ENCODE measurements at regions not wholly inside any gene's neighbourhood (a gene's known extent, or its start where the extent isn't known, plus 50 kb on each side); places are given as distances from the start of the nearest gene placed in this dataset.

GRCh38 chr5:74085186-74085585 lies 459.2 kb downstream of the ARHGEF28 start:
- ChIA-PET CTCF (interaction anchor here (0.6 to 1.2 kb wide), 3 partner anchors 13 to 98 kb away, joined by 5 read pairs; no protein-coding TSS in a partner anchor), POLR2A (no interaction called here)
- no peak for DNase-seq (ENCODE audit: low read depth, low spot score)
- no peak overlapping the region for H3K27ac ChIP-seq (ENCODE audit: low read depth, low read length)
- TF ChIP-seq CTCF (IDR thresholded peaks at IDR 0.05; ENCODE audit: low read depth, low read length), result no peak
- no peak overlapping the region for H3K4me3 ChIP-seq (ENCODE audit: low read depth, low read length)
- H3K27me3 ChIP-seq (ENCODE audit: control insufficient read depth, insufficient read depth, low read length), result peaks cover 10% of the 10 kb centered on the region
- H3K9me3 ChIP-seq (ENCODE audit: control insufficient read depth, insufficient read depth, low read length), result no peaks in the 10 kb centered on the region

GRCh38 chr5:74083096-74083791 lies 457.2 kb downstream of the ARHGEF28 start:
- H3K4me3 ChIP-seq (ENCODE audit: low read depth, low read length), result no peak overlapping the region
- CTCF ChIA-PET, result no interaction called here
- no peaks in the 10 kb centered on the region for H3K9me3 ChIP-seq (ENCODE audit: control insufficient read depth, insufficient read depth, low read length)
- POLR2A ChIA-PET, result interaction anchor here (1.1 kb wide), 1 partner anchor 13 kb away, joined by 3 read pairs; no protein-coding TSS in a partner anchor
- no peaks in the 10 kb centered on the region for H3K27me3 ChIP-seq (ENCODE audit: control insufficient read depth, insufficient read depth, low read length)
- DNase-seq (ENCODE audit: low read depth, low spot score), result no peak
- H3K27ac ChIP-seq (ENCODE audit: low read depth, low read length), result no peak overlapping the region
- TF ChIP-seq CTCF (IDR thresholded peaks at IDR 0.05; ENCODE audit: low read depth, low read length), result no peak

GRCh38 chr5:74082512-74083055 lies 456.6 kb downstream of the ARHGEF28 start:
- Histone ChIP-seq H3K9me3 (ENCODE audit: control insufficient read depth, insufficient read depth, low read length) (no peaks in the 10 kb centered on the region), H3K4me3 (ENCODE audit: low read depth, low read length) (no peak overlapping the region), H3K27me3 (ENCODE audit: control insufficient read depth, insufficient read depth, low read length) (no peaks in the 10 kb centered on the region), H3K27ac (ENCODE audit: low read depth, low read length) (no peak overlapping the region)
- CTCF ChIA-PET, result no interaction called here
- TF ChIP-seq CTCF (IDR thresholded peaks at IDR 0.05; ENCODE audit: low read depth, low read length), result no peak
- no peak for DNase-seq (ENCODE audit: low read depth, low spot score)
- POLR2A ChIA-PET, result interaction anchor here (1.1 kb wide), 1 partner anchor 14 kb away, joined by 3 read pairs; no protein-coding TSS in a partner anchor

- CTCF ChIA-PET, result no interaction called here
- no peak for DNase-seq (ENCODE audit: low read depth, low spot score)
Measured at GRCh38 chr5:74081126-74081525, 455.1 kb downstream of the ARHGEF28 start.

More at GRCh38 chr5:74081126-74081525, 455.1 kb downstream of the ARHGEF28 start:
- no peak for TF ChIP-seq CTCF (IDR thresholded peaks at IDR 0.05; ENCODE audit: low read depth, low read length)
- Histone ChIP-seq H3K4me3 (ENCODE audit: low read depth, low read length) (no peak overlapping the region), H3K9me3 (ENCODE audit: control insufficient read depth, insufficient read depth, low read length) (no peaks in the 10 kb centered on the region), H3K27me3 (ENCODE audit: control insufficient read depth, insufficient read depth, low read length) (no peaks in the 10 kb centered on the region), H3K27ac (ENCODE audit: low read depth, low read length) (no peak overlapping the region)
- POLR2A ChIA-PET, result no interaction called here
